ENCODE measurements at regions not wholly inside any gene's neighbourhood (a gene's known extent, or its start where the extent isn't known, plus 50 kb on each side); places are given as distances from the start of the nearest gene placed in this dataset.
"Not testable (repeated sequence)": the region's sequence is repeated elsewhere in the genome, so short reads cannot be mapped to it uniquely, and the experiment has no call there.

DNA sequence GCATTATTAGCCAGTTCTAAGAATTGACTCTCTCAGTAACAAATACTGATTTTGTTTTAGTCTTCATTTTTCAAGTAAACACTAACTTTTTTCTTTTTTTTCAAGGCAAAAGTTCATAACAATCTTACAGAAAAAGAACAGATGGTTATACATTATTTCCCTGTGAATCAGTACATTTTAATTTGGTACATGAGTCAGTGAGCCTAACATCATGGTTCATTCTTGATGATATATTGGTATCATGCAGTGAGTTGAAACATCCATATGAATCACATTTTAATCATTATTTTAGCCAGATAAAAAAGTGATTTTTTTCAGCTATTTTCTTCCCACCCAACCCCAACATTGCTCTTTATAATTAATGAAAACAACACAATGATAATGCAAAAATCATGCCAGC, 184.3 kb upstream of the TACR3 start:
- no peak for DNase-seq (ENCODE audit: low spot score)
- intact Hi-C loops (cut with DNase I), result no loop called here

DNA sequence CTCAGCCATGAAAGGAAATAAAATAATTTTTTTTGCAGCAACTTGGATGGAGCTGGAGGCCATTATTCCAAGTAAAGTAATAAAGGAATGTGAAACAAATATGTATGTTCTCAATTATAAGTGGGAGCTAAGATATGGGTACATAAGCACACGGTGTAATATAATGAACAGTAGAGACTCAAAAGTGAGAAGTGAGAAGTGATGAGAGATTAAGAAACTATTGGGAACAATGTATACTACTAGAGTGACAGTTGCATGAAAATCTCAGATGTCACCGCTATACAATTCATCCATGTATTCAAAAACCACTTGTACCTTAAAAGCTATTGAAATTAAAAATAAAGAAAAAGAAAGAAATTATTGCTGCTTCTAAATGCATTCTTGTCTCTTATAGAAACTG, 182.9 kb upstream of the TACR3 start:
- DNase-seq (ENCODE audit: low spot score), result no peak
- intact Hi-C loops (cut with DNase I), result no loop called here

DNA sequence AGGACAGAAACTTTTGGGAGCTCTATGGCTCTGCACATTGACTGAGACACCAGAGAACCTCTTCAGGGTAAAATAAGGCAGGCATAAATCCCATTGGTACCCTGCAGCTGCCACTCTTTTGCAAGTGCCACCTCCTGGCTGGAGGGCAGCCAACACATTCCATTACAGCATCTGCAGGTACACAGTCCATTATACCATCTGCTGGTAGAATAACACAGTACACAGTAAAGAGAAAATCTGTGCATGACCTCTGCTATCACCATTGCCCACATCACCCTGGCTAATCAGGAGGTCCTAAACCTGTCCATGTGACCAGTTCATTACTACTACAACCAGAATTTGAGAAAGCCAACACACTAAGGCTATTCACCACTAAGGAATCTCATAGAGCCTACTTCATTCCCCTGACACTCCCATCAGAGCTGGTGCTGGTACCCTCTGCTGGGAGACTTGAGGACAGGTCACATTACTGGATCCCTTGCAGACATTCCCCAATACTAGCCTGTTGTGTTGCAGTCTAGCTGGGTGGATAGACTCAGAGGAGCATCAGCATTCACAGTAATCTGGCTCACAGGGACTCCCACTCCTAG, 176.2 kb upstream of the TACR3 start:
- DNase-seq (ENCODE audit: low spot score), result no peak
- intact Hi-C loops (cut with DNase I), result no loop called here

- intact Hi-C loops (cut with DNase I), result no loop called here
- no peak for DNase-seq (ENCODE audit: low spot score)
Measured at GRCh38 chr4:103892586-103892985, 172.8 kb upstream of the TACR3 start.

GRCh38 chr4:103887191-103887590, 167.4 kb upstream of the TACR3 start:
- intact Hi-C loops (cut with DNase I), result no loop called here
- DNase-seq (ENCODE audit: low spot score), result no peak

- DNase-seq (ENCODE audit: low spot score), result no peak
- intact Hi-C loops (cut with DNase I), result no loop called here
Measured at GRCh38 chr4:103885152-103885551, 165.4 kb upstream of the TACR3 start.

- intact Hi-C loops (cut with DNase I), result no loop called here
Measured at GRCh38 chr4:103867311-103867710, 147.5 kb upstream of the TACR3 start.

DNA sequence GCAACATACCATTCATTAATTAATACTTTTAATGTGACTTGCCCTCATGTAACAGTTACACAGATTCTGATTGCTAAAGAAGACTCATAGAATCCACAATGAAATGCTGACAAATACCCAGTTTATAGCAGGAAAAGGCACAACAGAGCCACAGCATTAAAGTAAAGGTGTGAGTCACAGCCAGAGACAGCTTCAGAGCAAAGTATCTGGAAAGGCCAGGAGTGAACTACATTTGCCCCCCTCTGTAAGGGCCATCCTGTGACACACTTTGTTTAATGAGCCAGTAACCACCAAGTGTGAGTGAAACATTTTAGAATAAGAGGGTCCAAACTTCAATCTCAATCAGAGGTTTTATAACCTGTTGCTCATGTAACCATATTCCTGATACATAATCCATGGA, 133.8 kb upstream of the TACR3 start:
- intact Hi-C loops (cut with DNase I), result no loop called here
- no peak for DNase-seq (ENCODE audit: low spot score)

More at GRCh38 chr4:103867311-103867710, 147.5 kb upstream of the TACR3 start:
- DNase-seq (ENCODE audit: low spot score), result no peak

DNA sequence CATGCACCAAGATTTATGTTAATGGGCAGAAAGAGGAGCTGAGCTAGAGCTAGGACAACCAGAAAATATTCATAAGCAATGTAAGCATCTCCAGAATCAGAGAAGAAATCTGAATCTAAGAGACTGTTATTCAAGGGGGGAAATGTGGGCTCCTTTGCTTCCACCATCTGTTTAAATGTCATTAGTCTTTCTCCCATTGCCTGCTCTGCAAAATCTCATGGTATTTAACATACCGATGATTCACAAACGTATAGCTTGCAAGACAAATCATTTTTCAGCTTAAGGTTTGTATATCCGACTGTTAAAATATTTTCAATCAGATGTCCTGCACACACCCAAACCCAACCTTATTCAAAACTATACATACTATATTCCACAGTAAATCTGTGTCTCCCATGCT, 133.4 kb upstream of the TACR3 start:
- intact Hi-C loops (cut with DNase I), result no loop called here
- DNase-seq (ENCODE audit: low spot score), result no peak

- no peak for DNase-seq (ENCODE audit: low spot score)
- intact Hi-C loops (cut with DNase I), result no loop called here
Measured at GRCh38 chr4:103845075-103845474, 125.3 kb upstream of the TACR3 start.

GRCh38 chr4:103842637-103843239, 123.0 kb upstream of the TACR3 start:
- DNase-seq (ENCODE audit: low spot score), result no peak

DNA sequence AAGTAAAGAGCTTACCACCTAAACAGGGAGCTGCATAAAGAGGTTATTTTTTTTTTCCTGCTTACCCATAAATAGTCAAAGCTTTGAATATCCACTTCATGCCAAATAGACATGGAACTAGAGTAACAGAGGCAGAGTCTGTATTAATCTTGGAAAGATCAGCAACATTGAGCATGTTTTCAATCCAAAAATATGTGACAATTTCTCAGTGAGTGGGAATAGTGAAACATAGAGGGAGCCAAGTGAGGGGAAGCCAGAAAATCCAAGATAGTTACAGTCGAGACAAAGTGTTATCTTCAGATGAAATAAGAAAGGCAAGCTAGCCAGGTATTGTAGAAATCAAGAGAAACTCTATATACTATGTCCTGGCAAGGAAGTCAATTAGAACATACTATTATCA, 122.3 kb upstream of the TACR3 start:
- intact Hi-C loops (cut with DNase I), result no loop called here
- DNase-seq (ENCODE audit: low spot score), result no peak

More at GRCh38 chr4:103842637-103843239, 123.0 kb upstream of the TACR3 start:
- intact Hi-C loops (cut with DNase I), result no loop called here

GRCh38 chr4:103810308-103810707, 90.5 kb upstream of the TACR3 start:
- DNase-seq (ENCODE audit: low spot score); intact Hi-C loops (cut with DNase I): not testable (repeated sequence)

- no peak for DNase-seq (ENCODE audit: low spot score)
- intact Hi-C loops (cut with DNase I), result no loop called here
Measured at GRCh38 chr4:103802766-103803165, 83.0 kb upstream of the TACR3 start.

DNA sequence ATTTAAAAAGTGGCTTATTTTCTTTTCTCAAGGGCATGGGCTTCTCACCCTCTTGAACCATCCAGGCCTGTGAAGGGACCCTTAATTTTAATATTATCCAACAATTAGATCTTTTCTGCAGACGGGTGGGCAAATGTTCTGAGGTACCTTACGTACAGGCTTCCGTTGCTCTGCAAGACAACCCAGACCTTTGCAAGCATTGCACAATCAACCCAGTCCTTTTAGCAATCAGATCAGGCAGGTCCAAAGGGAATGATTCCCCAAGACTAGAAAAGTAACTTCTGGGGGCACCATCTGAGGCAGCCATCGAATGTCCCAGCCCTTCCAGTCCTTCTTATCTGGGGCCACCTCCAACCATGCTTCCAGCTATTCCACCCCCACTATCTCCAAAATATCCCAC, 67.3 kb upstream of the TACR3 start:
- intact Hi-C loops (cut with DNase I), result no loop called here

DNA sequence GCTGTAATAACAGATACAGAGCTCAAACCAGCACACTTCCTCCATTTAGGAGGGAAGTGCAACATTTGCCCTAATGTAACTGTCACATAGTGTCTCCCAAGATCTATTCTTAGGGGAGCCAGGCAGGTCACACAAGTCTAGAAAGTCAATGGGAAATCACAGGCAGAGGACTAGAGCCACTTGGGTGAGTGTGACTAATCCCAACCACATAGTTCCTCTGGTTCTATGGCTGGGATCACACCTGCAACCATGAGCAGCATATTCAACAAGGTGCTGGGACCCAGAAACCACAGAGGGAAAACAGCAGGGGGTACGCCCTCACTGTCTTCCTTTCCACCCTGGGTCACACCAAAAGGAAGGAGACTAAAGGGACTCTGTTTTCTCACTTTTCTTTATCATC, 66.8 kb upstream of the TACR3 start:
- DNase-seq (ENCODE audit: low spot score), result no peak
- intact Hi-C loops (cut with DNase I), result no loop called here

More for the DNA sequence above, 67.3 kb upstream of the TACR3 start:
- DNase-seq (ENCODE audit: low spot score), result no peak

GRCh38 chr4:103786014-103786413, 66.2 kb upstream of the TACR3 start:
- intact Hi-C loops (cut with DNase I), result no loop called here
- DNase-seq (ENCODE audit: low spot score), result no peak

GRCh38 chr4:103778221-103778620, 58.4 kb upstream of the TACR3 start:
- intact Hi-C loops (cut with DNase I), result no loop called here
- no peak for DNase-seq (ENCODE audit: low spot score)

GRCh38 chr4:103774326-103774825, 54.6 kb upstream of the TACR3 start:
- intact Hi-C loops (cut with DNase I), result no loop called here

GRCh38 chr4:103773691-103774231, 54.0 kb upstream of the TACR3 start:
- intact Hi-C loops (cut with DNase I), result no loop called here
- no peak for DNase-seq (ENCODE audit: low spot score)

More at GRCh38 chr4:103774326-103774825, 54.6 kb upstream of the TACR3 start:
- no peak for DNase-seq (ENCODE audit: low spot score)
